Iris pigment epithelial cell (primary cell): ENCODE measurements at regions not wholly inside any gene's neighbourhood (a gene's known extent, or its start where the extent isn't known, plus 50 kb on each side); places are given as distances from the start of the nearest gene placed in this dataset.
"Not testable (repeated sequence)": the region's sequence is repeated elsewhere in the genome, so short reads cannot be mapped to it uniquely, and the experiment has no call there.

Source experiments
- DNase-seq: peaks from one replicate; pipeline ENCODE4 v3.0.0-alpha.2; 2011; ENCODE audit warnings: low read depth

- DNase-seq, result no peak
These were observed 1104.9 kb downstream of the NSUN3 start for GRCh38 chr3:95167748-95168147.

- no peak for DNase-seq
These were observed 1105.7 kb downstream of the NSUN3 start for GRCh38 chr3:95168526-95168925.

- no peak for DNase-seq
These were observed 1109.5 kb downstream of the NSUN3 start for GRCh38 chr3:95172164-95172943.

- DNase-seq, result no peak
These were observed 1114.2 kb downstream of the NSUN3 start for GRCh38 chr3:95177096-95177495.

GRCh38 chr3:95184038-95184437 lies 1121.2 kb downstream of the NSUN3 start:
- no peak for DNase-seq

- DNase-seq, result no peak
These were observed 1126.5 kb downstream of the NSUN3 start for GRCh38 chr3:95189348-95189747.

- DNase-seq, result no peak
These were observed 1134.8 kb downstream of the NSUN3 start for GRCh38 chr3:95197661-95198060.

- no peak for DNase-seq
These were observed 1137.5 kb downstream of the NSUN3 start for GRCh38 chr3:95200384-95200783.

GRCh38 chr3:95210878-95211277 lies 1148.0 kb downstream of the NSUN3 start:
- DNase-seq, result no peak

GRCh38 chr3:95212117-95212516 lies 1149.3 kb downstream of the NSUN3 start:
- no peak for DNase-seq

- DNase-seq, result no peak
These were observed 1152.6 kb downstream of the NSUN3 start for GRCh38 chr3:95215437-95215957.

- no peak for DNase-seq
These were observed 1154.8 kb downstream of the NSUN3 start for GRCh38 chr3:95217661-95218060.

GRCh38 chr3:95218484-95218883 lies 1155.6 kb downstream of the NSUN3 start:
- no peak for DNase-seq

- DNase-seq, result no peak
These were observed 1163.6 kb downstream of the NSUN3 start for GRCh38 chr3:95226437-95226836.

- no peak for DNase-seq
These were observed 1164.2 kb downstream of the NSUN3 start for GRCh38 chr3:95227092-95227491.

GRCh38 chr3:95228416-95228815 lies 1165.6 kb downstream of the NSUN3 start:
- no peak for DNase-seq

GRCh38 chr3:95235916-95236315 lies 1173.1 kb downstream of the NSUN3 start:
- DNase-seq, result no peak

GRCh38 chr3:95237783-95238182 lies 1174.9 kb downstream of the NSUN3 start:
- DNase-seq, result no peak

GRCh38 chr3:95240395-95240794 lies 1177.5 kb downstream of the NSUN3 start:
- no peak for DNase-seq

- not testable (repeated sequence) for DNase-seq
These were observed 1178.4 kb downstream of the NSUN3 start for GRCh38 chr3:95241256-95241655.

- no peak for DNase-seq
These were observed 1183.6 kb downstream of the NSUN3 start for GRCh38 chr3:95246413-95246812.

- no peak for DNase-seq
These were observed 1191.2 kb downstream of the NSUN3 start for GRCh38 chr3:95254061-95254460.

GRCh38 chr3:95254758-95255157 lies 1191.9 kb downstream of the NSUN3 start:
- DNase-seq, result no peak

GRCh38 chr3:95265129-95265528 lies 1202.3 kb downstream of the NSUN3 start:
- no peak for DNase-seq
